WTC11 (cell line): ENCODE measurements at regions not wholly inside any gene's neighbourhood (a gene's known extent, or its start where the extent isn't known, plus 50 kb on each side); places are given as distances from the start of the nearest gene placed in this dataset.

Experiments
- ATAC-seq: fragments of 200-7000 bp; cut with Tn5 transposase; 2 replicates; pipeline ENCODE4 v1.10.0; 2021; ENCODE audit warnings: mild to moderate bottlenecking, moderate library complexity
- CTCF ChIA-PET: fragments of 300-600 bp; sonication (Branson Sonifier 250); formaldehyde crosslinking; loops from one replicate; lab custom pipeline; 2021; ENCODE audit warnings: antibody characterized with exemption; lab: Charles Lee
- POLR2A ChIA-PET: fragments of 350-600 bp; sonication (Branson Sonifier 250); formaldehyde crosslinking; loops from one replicate; lab custom pipeline; 2021; ENCODE audit warnings: antibody characterized with exemption; lab: Charles Lee
- DNase-seq: peaks from one replicate; pipeline ENCODE4 v3.0.0; 2021; ENCODE audit warnings: low spot score
- H3K27ac Mint-ChIP-seq: 2 replicates; pipeline ENCODE4 v1.8.0; 2021; ENCODE audit warnings: mixed read lengths
- H3K27me3 Mint-ChIP-seq: 2 replicates; pipeline ENCODE4 v1.8.0; 2021; ENCODE audit warnings: low read depth, mild to moderate bottlenecking, moderate library complexity, mixed read lengths
- H3K36me3 Mint-ChIP-seq: 2 replicates; pipeline ENCODE4 v1.8.0; 2021; ENCODE audit warnings: mixed read lengths
- H3K4me1 Mint-ChIP-seq: 2 replicates; pipeline ENCODE4 v1.8.0; 2022; ENCODE audit warnings: mixed read lengths
- H3K4me3 Mint-ChIP-seq: 2 replicates; pipeline ENCODE4 v1.8.0; 2021; ENCODE audit warnings: mild to moderate bottlenecking, moderate library complexity, mixed read lengths
- H3K9me3 Mint-ChIP-seq: 2 replicates; pipeline ENCODE4 v1.8.0; 2021; ENCODE audit warnings: mixed read lengths
- ATF1 ChIP-seq: sonication (generic); formaldehyde crosslinking; IDR thresholded peaks from 2 replicates; pipeline ENCODE4 v1.8.1; 2023; ENCODE audit warnings: mild to moderate bottlenecking, moderate library complexity, missing genetic modification reagents
- CBFB ChIP-seq: sonication (generic); formaldehyde crosslinking; IDR thresholded peaks from 2 replicates; pipeline ENCODE4 v1.8.1; 2022; ENCODE audit warnings: mild to moderate bottlenecking, low read depth, missing genetic modification reagents
- ELF4 ChIP-seq: sonication (generic); formaldehyde crosslinking; IDR thresholded peaks from 2 replicates; pipeline ENCODE4 v1.8.1; 2022; ENCODE audit warnings: low read depth, mild to moderate bottlenecking, moderate library complexity, missing genetic modification reagents
- GABPB1 ChIP-seq: sonication (generic); formaldehyde crosslinking; IDR thresholded peaks from 2 replicates; pipeline ENCODE4 v1.8.1; 2023; ENCODE audit warnings: mild to moderate bottlenecking, missing genetic modification reagents
- HMGA2 ChIP-seq: fragments of 250-450 bp; sonication (Bioruptor Pico); IDR thresholded peaks from 2 replicates; pipeline ENCODE4 v1.4.0; 2021; ENCODE audit warnings: mild to moderate bottlenecking, moderate library complexity
- NFATC4 ChIP-seq: fragments of 250-450 bp; sonication (Bioruptor Pico); IDR thresholded peaks from 2 replicates; pipeline ENCODE4 v1.9.0; 2021; ENCODE audit warnings: mild to moderate bottlenecking
- NR2C2 ChIP-seq: sonication (generic); formaldehyde crosslinking; IDR thresholded peaks from 2 replicates; pipeline ENCODE4 v1.8.0; 2022; ENCODE audit warnings: mild to moderate bottlenecking, missing genetic modification reagents
- NR3C1 ChIP-seq: sonication (generic); formaldehyde crosslinking; conservative IDR thresholded peaks from 2 replicates; pipeline ENCODE4 v1.8.1; 2023; ENCODE audit warnings: low read depth, mild to moderate bottlenecking, missing genetic modification reagents
- SMAD3 ChIP-seq: sonication (generic); formaldehyde crosslinking; IDR thresholded peaks from 2 replicates; pipeline ENCODE4 v1.8.0; 2022; ENCODE audit warnings: missing genetic modification reagents, mild to moderate bottlenecking, borderline replicate concordance
- SMAD4 ChIP-seq: sonication (generic); formaldehyde crosslinking; IDR thresholded peaks from 2 replicates; pipeline ENCODE4 v1.8.0; 2022; ENCODE audit warnings: mild to moderate bottlenecking, missing genetic modification reagents
- TCF7 ChIP-seq: sonication (generic); formaldehyde crosslinking; IDR thresholded peaks from 2 replicates; pipeline ENCODE4 v1.8.0; 2022; ENCODE audit warnings: mild to moderate bottlenecking, low read depth, missing genetic modification reagents, moderate library complexity
- TEAD4 ChIP-seq: sonication (generic); formaldehyde crosslinking; IDR thresholded peaks from 2 replicates; pipeline ENCODE4 v1.8.0; 2022; ENCODE audit warnings: mild to moderate bottlenecking, missing genetic modification reagents
- ZNF121 ChIP-seq: sonication (generic); formaldehyde crosslinking; IDR thresholded peaks from 2 replicates; pipeline ENCODE4 v1.8.0; 2023; ENCODE audit warnings: missing genetic modification reagents
- ZNF396 ChIP-seq: fragments of 250-450 bp; sonication (Bioruptor Pico); IDR thresholded peaks from 2 replicates; pipeline ENCODE4 v1.8.0; 2021; ENCODE audit warnings: mild to moderate bottlenecking, moderate library complexity, borderline replicate concordance
- ZNF423 ChIP-seq: fragments of 250-450 bp; sonication (Bioruptor Pico); IDR thresholded peaks from 2 replicates; pipeline ENCODE4 v2.1.2; 2022; ENCODE audit warnings: mild to moderate bottlenecking, moderate library complexity
- ZNF671 ChIP-seq: fragments of 250-450 bp; sonication (Bioruptor Pico); IDR thresholded peaks from 2 replicates; pipeline ENCODE4 v1.8.0; 2021; ENCODE audit warnings: mild to moderate bottlenecking
- TF ChIP-seq, protein P1 (sequence below): sonication (generic); formaldehyde crosslinking; IDR thresholded peaks from 2 replicates; pipeline ENCODE4 v1.8.0; 2022; ENCODE audit warnings: mild to moderate bottlenecking, missing genetic modification reagents
- TF ChIP-seq, protein P2 (sequence below): sonication (generic); formaldehyde crosslinking; IDR thresholded peaks from 2 replicates; pipeline ENCODE4 v1.8.0; 2022; ENCODE audit warnings: mild to moderate bottlenecking, missing genetic modification reagents
- TF ChIP-seq, protein P3 (sequence below): fragments of 250-450 bp; sonication (Bioruptor Pico); IDR thresholded peaks from 2 replicates; pipeline ENCODE4 v1.9.0; 2021; ENCODE audit warnings: mild to moderate bottlenecking
- TF ChIP-seq, protein P4 (sequence below): sonication (generic); formaldehyde crosslinking; IDR thresholded peaks from 2 replicates; pipeline ENCODE4 v1.8.1; 2023; ENCODE audit warnings: mild to moderate bottlenecking, missing genetic modification reagents, borderline replicate concordance
- TF ChIP-seq, protein P5 (sequence below): sonication (generic); formaldehyde crosslinking; IDR thresholded peaks from 2 replicates; pipeline ENCODE4 v1.8.0; 2023; ENCODE audit warnings: mild to moderate bottlenecking, missing genetic modification reagents
- TF ChIP-seq, protein P6 (sequence below): fragments of 250-450 bp; sonication (Bioruptor Pico); IDR thresholded peaks from 2 replicates; pipeline ENCODE4 v1.8.0; 2021; ENCODE audit warnings: mild to moderate bottlenecking

DNA sequence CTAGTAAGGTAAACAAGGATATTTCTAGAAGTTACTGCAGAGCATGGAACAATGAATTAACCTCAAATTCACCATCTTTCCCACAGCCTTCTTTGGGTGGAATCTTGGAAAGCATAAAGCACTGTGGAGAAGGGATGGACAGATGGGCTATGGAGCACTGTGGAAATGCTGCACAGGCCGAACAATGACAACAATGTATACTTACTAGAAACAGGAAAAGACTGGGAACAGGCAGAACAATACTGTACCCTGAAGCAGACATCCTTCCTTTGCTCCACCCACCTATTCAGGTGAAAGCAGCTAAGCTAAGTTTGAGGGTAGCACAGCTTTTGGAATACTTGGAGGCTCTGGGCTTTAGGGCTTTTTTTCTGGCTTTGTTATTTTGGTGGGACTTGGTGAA lies 250.6 kb upstream of the KLF8 start:
- ChIA-PET CTCF (no interaction called here), POLR2A (no interaction called here)
- Mint-ChIP-seq H3K4me1 (no peaks in the 10 kb centered on the region), H3K27ac (no peak overlapping the region), H3K27me3 (no peaks in the 10 kb centered on the region), H3K4me3 (no peak overlapping the region)
- no peak for ATAC-seq
- no peak for DNase-seq
- TF ChIP-seq ZNF121 (CRISPR knock-in tag), result no peak
- TF ChIP-seq GABPB1, result no peak
- no peak for TF ChIP-seq TEAD4
- TF ChIP-seq, protein P1, sequence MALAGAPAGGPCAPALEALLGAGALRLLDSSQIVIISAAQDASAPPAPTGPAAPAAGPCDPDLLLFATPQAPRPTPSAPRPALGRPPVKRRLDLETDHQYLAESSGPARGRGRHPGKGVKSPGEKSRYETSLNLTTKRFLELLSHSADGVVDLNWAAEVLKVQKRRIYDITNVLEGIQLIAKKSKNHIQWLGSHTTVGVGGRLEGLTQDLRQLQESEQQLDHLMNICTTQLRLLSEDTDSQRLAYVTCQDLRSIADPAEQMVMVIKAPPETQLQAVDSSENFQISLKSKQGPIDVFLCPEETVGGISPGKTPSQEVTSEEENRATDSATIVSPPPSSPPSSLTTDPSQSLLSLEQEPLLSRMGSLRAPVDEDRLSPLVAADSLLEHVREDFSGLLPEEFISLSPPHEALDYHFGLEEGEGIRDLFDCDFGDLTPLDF (CRISPR knock-in tag), result no peak
- TF ChIP-seq, protein P2, sequence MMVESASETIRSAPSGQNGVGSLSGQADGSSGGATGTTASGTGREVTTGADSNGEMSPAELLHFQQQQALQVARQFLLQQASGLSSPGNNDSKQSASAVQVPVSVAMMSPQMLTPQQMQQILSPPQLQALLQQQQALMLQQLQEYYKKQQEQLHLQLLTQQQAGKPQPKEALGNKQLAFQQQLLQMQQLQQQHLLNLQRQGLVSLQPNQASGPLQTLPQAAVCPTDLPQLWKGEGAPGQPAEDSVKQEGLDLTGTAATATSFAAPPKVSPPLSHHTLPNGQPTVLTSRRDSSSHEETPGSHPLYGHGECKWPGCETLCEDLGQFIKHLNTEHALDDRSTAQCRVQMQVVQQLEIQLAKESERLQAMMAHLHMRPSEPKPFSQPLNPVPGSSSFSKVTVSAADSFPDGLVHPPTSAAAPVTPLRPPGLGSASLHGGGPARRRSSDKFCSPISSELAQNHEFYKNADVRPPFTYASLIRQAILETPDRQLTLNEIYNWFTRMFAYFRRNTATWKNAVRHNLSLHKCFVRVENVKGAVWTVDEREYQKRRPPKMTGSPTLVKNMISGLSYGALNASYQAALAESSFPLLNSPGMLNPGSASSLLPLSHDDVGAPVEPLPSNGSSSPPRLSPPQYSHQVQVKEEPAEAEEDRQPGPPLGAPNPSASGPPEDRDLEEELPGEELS (CRISPR knock-in tag), result no peak
- TF ChIP-seq HMGA2, result no peak
- TF ChIP-seq, all 79 proteins: peak for 0
- peaks cover 14% of the 10 kb centered on the region for H3K36me3 Mint-ChIP-seq
- peaks cover 30% of the 10 kb centered on the region for H3K9me3 Mint-ChIP-seq

DNA sequence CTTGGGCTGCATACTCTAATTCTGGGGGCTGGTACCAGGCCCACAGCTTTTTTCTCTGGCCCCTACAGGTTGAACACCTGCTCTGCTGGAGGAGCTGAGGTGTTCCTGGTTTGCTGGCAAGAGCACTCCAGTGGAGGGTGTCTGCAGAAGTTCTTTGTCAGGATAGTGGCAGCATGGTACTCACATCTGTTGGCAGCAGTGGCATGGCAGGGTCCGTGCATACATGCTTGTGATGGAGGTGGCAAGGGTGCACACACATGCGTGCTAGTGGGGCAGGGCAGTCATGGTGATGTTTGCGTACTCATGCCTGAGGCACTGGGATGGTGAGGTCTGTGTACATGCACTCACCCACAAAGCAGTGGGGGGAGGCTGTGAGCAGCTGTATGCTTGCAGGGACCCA lies 235.5 kb upstream of the KLF8 start:
- Mint-ChIP-seq H3K36me3 (peaks cover 3% of the 10 kb centered on the region), H3K4me3 (no peak overlapping the region), H3K9me3 (peaks cover 16% of the 10 kb centered on the region), H3K4me1 (peaks cover 11% of the 10 kb centered on the region), H3K27ac (no peak overlapping the region), H3K27me3 (no peaks in the 10 kb centered on the region)
- DNase-seq, result no peak
- ATAC-seq, result no peak
- POLR2A ChIA-PET, result no interaction called here
- CTCF ChIA-PET, result no interaction called here
- TF ChIP-seq CBFB (CRISPR knock-in tag), result no peak
- no peak for TF ChIP-seq ATF1 (CRISPR knock-in tag)
- TF ChIP-seq, protein P3, sequence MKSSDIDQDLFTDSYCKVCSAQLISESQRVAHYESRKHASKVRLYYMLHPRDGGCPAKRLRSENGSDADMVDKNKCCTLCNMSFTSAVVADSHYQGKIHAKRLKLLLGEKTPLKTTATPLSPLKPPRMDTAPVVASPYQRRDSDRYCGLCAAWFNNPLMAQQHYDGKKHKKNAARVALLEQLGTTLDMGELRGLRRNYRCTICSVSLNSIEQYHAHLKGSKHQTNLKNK (CRISPR knock-in tag), result no peak
- TF ChIP-seq GABPB1, result no peak
- TF ChIP-seq, protein P4, sequence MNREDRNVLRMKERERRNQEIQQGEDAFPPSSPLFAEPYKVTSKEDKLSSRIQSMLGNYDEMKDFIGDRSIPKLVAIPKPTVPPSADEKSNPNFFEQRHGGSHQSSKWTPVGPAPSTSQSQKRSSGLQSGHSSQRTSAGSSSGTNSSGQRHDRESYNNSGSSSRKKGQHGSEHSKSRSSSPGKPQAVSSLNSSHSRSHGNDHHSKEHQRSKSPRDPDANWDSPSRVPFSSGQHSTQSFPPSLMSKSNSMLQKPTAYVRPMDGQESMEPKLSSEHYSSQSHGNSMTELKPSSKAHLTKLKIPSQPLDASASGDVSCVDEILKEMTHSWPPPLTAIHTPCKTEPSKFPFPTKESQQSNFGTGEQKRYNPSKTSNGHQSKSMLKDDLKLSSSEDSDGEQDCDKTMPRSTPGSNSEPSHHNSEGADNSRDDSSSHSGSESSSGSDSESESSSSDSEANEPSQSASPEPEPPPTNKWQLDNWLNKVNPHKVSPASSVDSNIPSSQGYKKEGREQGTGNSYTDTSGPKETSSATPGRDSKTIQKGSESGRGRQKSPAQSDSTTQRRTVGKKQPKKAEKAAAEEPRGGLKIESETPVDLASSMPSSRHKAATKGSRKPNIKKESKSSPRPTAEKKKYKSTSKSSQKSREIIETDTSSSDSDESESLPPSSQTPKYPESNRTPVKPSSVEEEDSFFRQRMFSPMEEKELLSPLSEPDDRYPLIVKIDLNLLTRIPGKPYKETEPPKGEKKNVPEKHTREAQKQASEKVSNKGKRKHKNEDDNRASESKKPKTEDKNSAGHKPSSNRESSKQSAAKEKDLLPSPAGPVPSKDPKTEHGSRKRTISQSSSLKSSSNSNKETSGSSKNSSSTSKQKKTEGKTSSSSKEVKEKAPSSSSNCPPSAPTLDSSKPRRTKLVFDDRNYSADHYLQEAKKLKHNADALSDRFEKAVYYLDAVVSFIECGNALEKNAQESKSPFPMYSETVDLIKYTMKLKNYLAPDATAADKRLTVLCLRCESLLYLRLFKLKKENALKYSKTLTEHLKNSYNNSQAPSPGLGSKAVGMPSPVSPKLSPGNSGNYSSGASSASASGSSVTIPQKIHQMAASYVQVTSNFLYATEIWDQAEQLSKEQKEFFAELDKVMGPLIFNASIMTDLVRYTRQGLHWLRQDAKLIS (CRISPR knock-in tag), result no peak
- TF ChIP-seq, protein P5, sequence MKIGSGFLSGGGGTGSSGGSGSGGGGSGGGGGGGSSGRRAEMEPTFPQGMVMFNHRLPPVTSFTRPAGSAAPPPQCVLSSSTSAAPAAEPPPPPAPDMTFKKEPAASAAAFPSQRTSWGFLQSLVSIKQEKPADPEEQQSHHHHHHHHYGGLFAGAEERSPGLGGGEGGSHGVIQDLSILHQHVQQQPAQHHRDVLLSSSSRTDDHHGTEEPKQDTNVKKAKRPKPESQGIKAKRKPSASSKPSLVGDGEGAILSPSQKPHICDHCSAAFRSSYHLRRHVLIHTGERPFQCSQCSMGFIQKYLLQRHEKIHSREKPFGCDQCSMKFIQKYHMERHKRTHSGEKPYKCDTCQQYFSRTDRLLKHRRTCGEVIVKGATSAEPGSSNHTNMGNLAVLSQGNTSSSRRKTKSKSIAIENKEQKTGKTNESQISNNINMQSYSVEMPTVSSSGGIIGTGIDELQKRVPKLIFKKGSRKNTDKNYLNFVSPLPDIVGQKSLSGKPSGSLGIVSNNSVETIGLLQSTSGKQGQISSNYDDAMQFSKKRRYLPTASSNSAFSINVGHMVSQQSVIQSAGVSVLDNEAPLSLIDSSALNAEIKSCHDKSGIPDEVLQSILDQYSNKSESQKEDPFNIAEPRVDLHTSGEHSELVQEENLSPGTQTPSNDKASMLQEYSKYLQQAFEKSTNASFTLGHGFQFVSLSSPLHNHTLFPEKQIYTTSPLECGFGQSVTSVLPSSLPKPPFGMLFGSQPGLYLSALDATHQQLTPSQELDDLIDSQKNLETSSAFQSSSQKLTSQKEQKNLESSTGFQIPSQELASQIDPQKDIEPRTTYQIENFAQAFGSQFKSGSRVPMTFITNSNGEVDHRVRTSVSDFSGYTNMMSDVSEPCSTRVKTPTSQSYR, result no peak
- no peak for TF ChIP-seq NR3C1 (CRISPR knock-in tag)
- TF ChIP-seq, protein P6, sequence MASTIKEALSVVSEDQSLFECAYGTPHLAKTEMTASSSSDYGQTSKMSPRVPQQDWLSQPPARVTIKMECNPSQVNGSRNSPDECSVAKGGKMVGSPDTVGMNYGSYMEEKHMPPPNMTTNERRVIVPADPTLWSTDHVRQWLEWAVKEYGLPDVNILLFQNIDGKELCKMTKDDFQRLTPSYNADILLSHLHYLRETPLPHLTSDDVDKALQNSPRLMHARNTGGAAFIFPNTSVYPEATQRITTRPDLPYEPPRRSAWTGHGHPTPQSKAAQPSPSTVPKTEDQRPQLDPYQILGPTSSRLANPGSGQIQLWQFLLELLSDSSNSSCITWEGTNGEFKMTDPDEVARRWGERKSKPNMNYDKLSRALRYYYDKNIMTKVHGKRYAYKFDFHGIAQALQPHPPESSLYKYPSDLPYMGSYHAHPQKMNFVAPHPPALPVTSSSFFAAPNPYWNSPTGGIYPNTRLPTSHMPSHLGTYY (CRISPR knock-in tag), result no peak
- no peak for TF ChIP-seq SMAD3 (CRISPR knock-in tag)
- no peak for TF ChIP-seq SMAD4
- no peak for TF ChIP-seq NR2C2 (CRISPR knock-in tag)
- no peak for TF ChIP-seq TCF7 (CRISPR knock-in tag)
- no peak for TF ChIP-seq NFATC4 (CRISPR knock-in tag)
- TF ChIP-seq ZNF423, result no peak
- no peak for TF ChIP-seq ZNF671 (CRISPR knock-in tag)
- no peak for TF ChIP-seq ELF4 (CRISPR knock-in tag)
- no peak for TF ChIP-seq ZNF396 (CRISPR knock-in tag)
- TF ChIP-seq, protein P2 (CRISPR knock-in tag), result no peak
